MM.1S (cell line): ENCODE measurements at regions not wholly inside any gene's neighbourhood (a gene's known extent, or its start where the extent isn't known, plus 50 kb on each side); places are given as distances from the start of the nearest gene placed in this dataset.

Experiments
- DNase-seq: peaks from one replicate; pipeline ENCODE4 v3.0.0-alpha.2; 2015
- H2AFZ ChIP-seq: fragments of 300-600 bp; sonication (generic); 2 replicates; pipeline ENCODE4 v1.6.0; 2016; ENCODE audit warnings: antibody characterized with exemption, low read length
- H3F3A ChIP-seq: fragments of 300-600 bp; sonication (generic); 2 replicates; pipeline ENCODE4 v1.6.1; 2016; ENCODE audit warnings: mild to moderate bottlenecking, antibody characterized with exemption, low read length, moderate library complexity, mixed read lengths; ENCODE audit not compliant: insufficient read depth
- H3K27ac ChIP-seq: fragments of 300-600 bp; sonication (generic); 2 replicates; pipeline ENCODE4 v1.5.1; 2016; ENCODE audit warnings: mild to moderate bottlenecking, low read length
- H3K27me3 ChIP-seq: fragments of 300-600 bp; sonication (generic); replicated peaks from 2 replicates; pipeline ENCODE4 v1.6.0; 2016; ENCODE audit warnings: low read length; ENCODE audit not compliant: insufficient read depth
- H3K36me3 ChIP-seq: fragments of 300-600 bp; sonication (generic); replicated peaks from 2 replicates; pipeline ENCODE4 v1.6.1; 2016; ENCODE audit warnings: mild to moderate bottlenecking, low read length, mixed read lengths; ENCODE audit not compliant: insufficient read depth
- H3K4me1 ChIP-seq: fragments of 300-600 bp; sonication (generic); 2 replicates; pipeline ENCODE4 v1.6.1; 2016; ENCODE audit warnings: low read length, mixed read lengths
- H3K4me2 ChIP-seq: fragments of 300-600 bp; sonication (generic); 2 replicates; pipeline ENCODE4 v1.6.0; 2016; ENCODE audit warnings: low read depth, low read length
- H3K4me3 ChIP-seq: fragments of 300-600 bp; sonication (generic); 2 replicates; pipeline ENCODE4 v1.5.1; 2016; ENCODE audit warnings: low read length, mixed read lengths
- H3K79me2 ChIP-seq: fragments of 300-600 bp; sonication (generic); 2 replicates; pipeline ENCODE4 v1.6.1; 2016; ENCODE audit warnings: mixed run types, low read length, mixed read lengths
- H3K9ac ChIP-seq: fragments of 300-600 bp; sonication (generic); 2 replicates; pipeline ENCODE4 v1.6.1; 2016; ENCODE audit warnings: low read length, mixed read lengths
- H3K9me2 ChIP-seq: fragments of 300-600 bp; sonication (generic); replicated peaks from 2 replicates; pipeline ENCODE4 v1.6.1; 2016; ENCODE audit warnings: mild to moderate bottlenecking, low read length, mixed read lengths; ENCODE audit not compliant: insufficient read depth
- H3K9me3 ChIP-seq: fragments of 300-600 bp; sonication (generic); replicated peaks from 2 replicates; pipeline ENCODE4 v1.6.1; 2016; ENCODE audit warnings: mild to moderate bottlenecking, low read length, mixed read lengths; ENCODE audit not compliant: insufficient read depth
- H4K20me1 ChIP-seq: fragments of 300-600 bp; sonication (generic); 2 replicates; pipeline ENCODE4 v1.6.1; 2016; ENCODE audit warnings: mild to moderate bottlenecking, low read length, moderate library complexity, mixed read lengths; ENCODE audit not compliant: insufficient read depth
- CTCF ChIP-seq: fragments of 300-600 bp; sonication (generic); IDR thresholded peaks from 2 replicates; pipeline ENCODE4 v1.5.1; 2016; ENCODE audit warnings: antibody characterized with exemption, low read length, mixed read lengths
- EZH2 ChIP-seq: fragments of 300-600 bp; sonication (generic); optimal IDR thresholded peaks from 2 replicates; pipeline ENCODE3; 2017; ENCODE audit warnings: low read depth, mild to moderate bottlenecking, antibody characterized with exemption, low read length, mixed read lengths
- EZH2phosphoT487 ChIP-seq: fragments of 300-600 bp; sonication (generic); IDR thresholded peaks from 2 replicates; pipeline ENCODE4 v1.6.1; 2018; ENCODE audit warnings: antibody characterized with exemption, low read length

- Histone ChIP-seq H3K9me3 (no peaks in the 10 kb centered on the region), H4K20me1 (no peaks in the 10 kb centered on the region), H3K27ac (no peak overlapping the region), H3K4me1 (no peaks in the 10 kb centered on the region), H3K9me2 (no peaks in the 10 kb centered on the region), H3K4me3 (no peak overlapping the region), H3K79me2 (no peaks in the 10 kb centered on the region), H3K4me2 (no peak overlapping the region), H2AFZ (no peak overlapping the region), H3K27me3 (no peaks in the 10 kb centered on the region), H3K36me3 (no peaks in the 10 kb centered on the region), H3F3A (no peaks in the 10 kb centered on the region), H3K9ac (no peak overlapping the region)
- no peak for TF ChIP-seq CTCF
- no peak for TF ChIP-seq EZH2phosphoT487
- no peak for TF ChIP-seq EZH2
- no peak for DNase-seq
Measured at GRCh38 chr16:66236301-66236700, 130.2 kb upstream of the CDH5 start.

GRCh38 chr16:66231452-66232160 is 134.9 kb upstream of the CDH5 start:
- Histone ChIP-seq H3K9me2 (no peaks in the 10 kb centered on the region), H3K4me2 (no peak overlapping the region), H3K27me3 (no peaks in the 10 kb centered on the region), H3F3A (no peaks in the 10 kb centered on the region), H3K4me3 (no peak overlapping the region), H2AFZ (no peak overlapping the region), H3K9ac (no peak overlapping the region), H3K27ac (no peak overlapping the region), H4K20me1 (no peaks in the 10 kb centered on the region), H3K4me1 (no peaks in the 10 kb centered on the region), H3K79me2 (no peaks in the 10 kb centered on the region), H3K9me3 (no peaks in the 10 kb centered on the region), H3K36me3 (no peaks in the 10 kb centered on the region)
- no peak for DNase-seq
- no peak for TF ChIP-seq CTCF
- TF ChIP-seq EZH2: no peak
- no peak for TF ChIP-seq EZH2phosphoT487

- Histone ChIP-seq H3K9me2 (no peaks in the 10 kb centered on the region), H3K4me1 (no peaks in the 10 kb centered on the region)
Measured at GRCh38 chr16:66229651-66230050, 136.8 kb upstream of the CDH5 start.

More at GRCh38 chr16:66229651-66230050, 136.8 kb upstream of the CDH5 start:
- Histone ChIP-seq H3K4me3 (no peak overlapping the region), H3K79me2 (no peaks in the 10 kb centered on the region), H2AFZ (no peak overlapping the region), H3K27ac (no peak overlapping the region), H3K9ac (no peak overlapping the region), H3K4me2 (no peak overlapping the region), H3K9me3 (no peaks in the 10 kb centered on the region), H3K27me3 (no peaks in the 10 kb centered on the region), H3K36me3 (no peaks in the 10 kb centered on the region), H4K20me1 (no peaks in the 10 kb centered on the region), H3F3A (no peaks in the 10 kb centered on the region)
- TF ChIP-seq CTCF (no peak), EZH2 (no peak), EZH2phosphoT487 (no peak)
- no peak for DNase-seq
